B cell (primary cell): ENCODE measurements at regions not wholly inside any gene's neighbourhood (a gene's known extent, or its start where the extent isn't known, plus 50 kb on each side); places are given as distances from the start of the nearest gene placed in this dataset.

ENCODE experiments used
- ATAC-seq: fragments of 200-7000 bp; cut with Tn5 transposase; one replicate; pipeline ENCODE4 v1.10.0; 2021; ENCODE audit warnings: low read depth, mild to moderate bottlenecking, moderate number of reproducible peaks, moderate library complexity
- CTCF ChIA-PET: fragments of 350-600 bp; sonication (Branson Sonifier 250); formaldehyde crosslinking; loops from one replicate; lab custom pipeline; 2021; ENCODE audit warnings: antibody characterized with exemption, inconsistent platforms; lab: Charles Lee
- POLR2A ChIA-PET: fragments of 350-600 bp; sonication (Branson Sonifier 250); formaldehyde crosslinking; loops from one replicate; lab custom pipeline; 2021; ENCODE audit warnings: antibody characterized with exemption; lab: Charles Lee
- DNase-seq: peaks from one replicate; pipeline ENCODE4 v3.0.0; 2013
- H2AFZ ChIP-seq: 2 replicates; pipeline ENCODE4 v1.6.1; 2012; ENCODE audit warnings: mild to moderate bottlenecking, low read depth, low read length; ENCODE audit not compliant: insufficient read depth, poor library complexity, severe bottlenecking
- H3K27ac ChIP-seq, 2 donors: 1 replicate in 1 of 2; 2 replicates in 1 of 2; pipeline ENCODE4 v1.5.1; 2012 to 2013; ENCODE audit warnings: low read length in 2 of 2, mild to moderate bottlenecking in 2 of 2, moderate library complexity in 1 of 2
- H3K27me3 ChIP-seq, 4 experiments: fragments of 200-600 bp in 1 of 4; sonication (generic) in 1 of 4; replicated peaks in 1 of 4; 1 replicate in 2 of 4; 2 replicates in 2 of 4; pipeline versions ENCODE4 v1.6.1 to v1.7.0; 2013 to 2016; ENCODE audit warnings: low read length in 3 of 4, mild to moderate bottlenecking in 2 of 4, mixed read lengths in 1 of 4, moderate library complexity in 1 of 4; ENCODE audit not compliant: insufficient read depth in 4 of 4, control insufficient read depth in 3 of 4; ENCODE audit errors: control extremely low read depth in 1 of 4
- H3K36me3 ChIP-seq, 2 experiments: replicated peaks in 1 of 2; 1 replicate in 1 of 2; 2 replicates in 1 of 2; pipeline versions ENCODE4 v1.6.1 to v1.7.1; 2013; ENCODE audit warnings: low read length in 1 of 2; ENCODE audit not compliant: insufficient read depth in 2 of 2, control insufficient read depth in 1 of 2; ENCODE audit errors: control extremely low read depth in 1 of 2, extremely low read depth in 1 of 2
- H3K4me1 ChIP-seq, 2 donors: fragments of 200-600 bp in 1 of 2; sonication (generic) in 1 of 2; 1 replicate in 1 of 2; 2 replicates in 1 of 2; pipeline versions ENCODE4 v1.5.1 to v1.6.1; 2013 to 2017; ENCODE audit warnings: low read length in 2 of 2; ENCODE audit not compliant: control insufficient read depth in 2 of 2, insufficient read depth in 2 of 2
- H3K4me2 ChIP-seq: replicated peaks from 2 replicates; pipeline ENCODE3; 2012; ENCODE audit warnings: mild to moderate bottlenecking, low read depth, low read length; ENCODE audit not compliant: poor library complexity, severe bottlenecking
- H3K4me3 ChIP-seq, 5 experiments: fragments of 200-600 bp in 1 of 5; sonication (generic) in 1 of 5; 1 replicate in 3 of 5; 2 replicates in 2 of 5; pipeline versions ENCODE4 v1.5.1 to v1.7.0; 2011 to 2016; ENCODE audit warnings: low read length in 4 of 5, mild to moderate bottlenecking in 4 of 5, low read depth in 2 of 5, control low read depth in 1 of 5, moderate library complexity in 1 of 5; ENCODE audit not compliant: insufficient read depth in 1 of 5; ENCODE audit errors: control extremely low read depth in 1 of 5, extremely low read depth in 1 of 5
- H3K79me2 ChIP-seq: fragments of 200-600 bp; sonication (generic); one replicate; pipeline ENCODE4 v1.6.0; 2016; ENCODE audit warnings: low read length; ENCODE audit not compliant: control insufficient read depth, insufficient read depth
- H3K9ac ChIP-seq: fragments of 200-600 bp; sonication (generic); 2 replicates; pipeline ENCODE4 v1.6.1; 2017; ENCODE audit warnings: mild to moderate bottlenecking, low read length, moderate library complexity
- H3K9me3 ChIP-seq, 3 donors: one replicate each; pipeline versions ENCODE4 v1.6.1 to v1.7.1; 2013; ENCODE audit warnings: low read length in 2 of 3; ENCODE audit not compliant: control insufficient read depth in 2 of 3, insufficient read depth in 1 of 3; ENCODE audit errors: control extremely low read depth in 1 of 3
- H4K20me1 ChIP-seq: 2 replicates; pipeline ENCODE4 v1.6.0; 2012; ENCODE audit warnings: mild to moderate bottlenecking, low read length; ENCODE audit not compliant: insufficient read depth, control insufficient read depth, poor library complexity, severe bottlenecking
- H3K27ac Mint-ChIP-seq: one replicate; pipeline ENCODE4 v1.8.0; 2021; ENCODE audit warnings: mixed read lengths
- H3K27me3 Mint-ChIP-seq: one replicate; pipeline ENCODE4 v1.8.0; 2021; ENCODE audit warnings: mixed read lengths
- H3K4me1 Mint-ChIP-seq: one replicate; pipeline ENCODE4 v1.8.0; 2021; ENCODE audit warnings: mixed read lengths
- H3K4me3 Mint-ChIP-seq: one replicate; pipeline ENCODE4 v1.8.0; 2021; ENCODE audit warnings: mixed read lengths
- H3K9me3 Mint-ChIP-seq: one replicate; pipeline ENCODE4 v1.8.0; 2022; ENCODE audit warnings: mixed read lengths; ENCODE audit not compliant: insufficient read depth
- EZH2 ChIP-seq: IDR thresholded peaks from 2 replicates; pipeline ENCODE4 v1.6.1; 2012; ENCODE audit warnings: borderline replicate concordance, low read depth, mild to moderate bottlenecking, moderate library complexity, low read length; ENCODE audit not compliant: insufficient read depth, poor library complexity, severe bottlenecking
- WGBS: methylation state at CpG from one replicate; pipeline ENCODE4 v1.1.5; 2013; ENCODE audit warnings: missing lambda C conversion rate; ENCODE audit not compliant: insufficient coverage; 5-methylcytosine and 5-hydroxymethylcytosine counted together
- intact Hi-C: fragments of 100-400 bp; cut with micrococcal nuclease; formaldehyde crosslinking; loops from one replicate; pipeline ENCODE4 v1.10.0; 2022
- TF ChIP-seq, protein P1 (sequence below): fragments of 200-600 bp; IDR thresholded peaks from one replicate; pipeline ENCODE4 v1.8.0; 2022; ENCODE audit warnings: antibody characterized with exemption, mild to moderate bottlenecking

- H3K4me1 ChIP-seq = no peaks in the 10 kb centered on the region
- DNase-seq (no peak), ATAC-seq (no peak)
- no peak overlapping the region for H2AFZ ChIP-seq
- intact Hi-C loops = no loop called here
- H3K4me1 Mint-ChIP-seq = no peaks in the 10 kb centered on the region
- no peak overlapping the region for H3K4me3 Mint-ChIP-seq
- ChIA-PET POLR2A (no interaction called here), CTCF (no interaction called here)
- H3K79me2 ChIP-seq = no peaks in the 10 kb centered on the region
- H3K36me3 ChIP-seq = no peaks in the 10 kb centered on the region
- TF ChIP-seq, protein P1, sequence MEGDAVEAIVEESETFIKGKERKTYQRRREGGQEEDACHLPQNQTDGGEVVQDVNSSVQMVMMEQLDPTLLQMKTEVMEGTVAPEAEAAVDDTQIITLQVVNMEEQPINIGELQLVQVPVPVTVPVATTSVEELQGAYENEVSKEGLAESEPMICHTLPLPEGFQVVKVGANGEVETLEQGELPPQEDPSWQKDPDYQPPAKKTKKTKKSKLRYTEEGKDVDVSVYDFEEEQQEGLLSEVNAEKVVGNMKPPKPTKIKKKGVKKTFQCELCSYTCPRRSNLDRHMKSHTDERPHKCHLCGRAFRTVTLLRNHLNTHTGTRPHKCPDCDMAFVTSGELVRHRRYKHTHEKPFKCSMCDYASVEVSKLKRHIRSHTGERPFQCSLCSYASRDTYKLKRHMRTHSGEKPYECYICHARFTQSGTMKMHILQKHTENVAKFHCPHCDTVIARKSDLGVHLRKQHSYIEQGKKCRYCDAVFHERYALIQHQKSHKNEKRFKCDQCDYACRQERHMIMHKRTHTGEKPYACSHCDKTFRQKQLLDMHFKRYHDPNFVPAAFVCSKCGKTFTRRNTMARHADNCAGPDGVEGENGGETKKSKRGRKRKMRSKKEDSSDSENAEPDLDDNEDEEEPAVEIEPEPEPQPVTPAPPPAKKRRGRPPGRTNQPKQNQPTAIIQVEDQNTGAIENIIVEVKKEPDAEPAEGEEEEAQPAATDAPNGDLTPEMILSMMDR = no peak
- TF ChIP-seq EZH2 = no peak
- H3K4me2 ChIP-seq = no peak overlapping the region
- H3K27ac Mint-ChIP-seq = no peak overlapping the region
- H4K20me1 ChIP-seq = no peaks in the 10 kb centered on the region
- no peak overlapping the region for H3K4me3 ChIP-seq
- no peak overlapping the region for H3K27ac ChIP-seq
- H3K9ac ChIP-seq = no peak overlapping the region
- peaks cover 0 to 9% (median 0%) of the 10 kb centered on the region in 3 donors for H3K9me3 ChIP-seq
- 97% methylated on average over 4 of the region's 4 CpGs for WGBS
- H3K9me3 Mint-ChIP-seq = no peaks in the 10 kb centered on the region
- no peaks in the 10 kb centered on the region for H3K27me3 ChIP-seq
- no peaks in the 10 kb centered on the region for H3K27me3 Mint-ChIP-seq
These were observed 70.1 kb upstream of the RORA start for GRCh38 chr15:61299075-61299763.

DNA sequence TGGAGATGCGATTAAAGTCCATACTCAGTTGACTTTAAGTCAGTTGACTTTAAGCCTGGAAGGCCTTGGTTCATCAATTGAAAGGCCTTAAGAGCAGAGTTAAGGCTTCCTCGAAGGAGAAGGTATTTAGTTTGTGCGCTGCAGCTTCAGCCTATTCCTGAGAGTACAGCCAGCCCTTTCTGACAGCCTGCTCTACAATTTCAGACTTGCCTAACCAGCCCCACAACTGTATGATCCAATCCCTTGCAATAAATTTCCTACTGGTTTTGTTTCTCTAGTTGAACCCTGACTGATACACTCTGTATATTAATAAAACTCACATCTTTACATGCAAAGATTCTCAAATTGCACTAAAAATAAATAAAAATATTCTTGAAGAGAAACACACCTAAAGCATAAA lies 66.1 kb upstream of the RORA start:
- Mint-ChIP-seq H3K9me3 (no peaks in the 10 kb centered on the region), H3K4me1 (no peaks in the 10 kb centered on the region), H3K27ac (no peak overlapping the region), H3K27me3 (no peaks in the 10 kb centered on the region), H3K4me3 (no peak overlapping the region)
- Histone ChIP-seq H3K79me2 (no peaks in the 10 kb centered on the region), H2AFZ (no peak overlapping the region), H3K27ac (no peak overlapping the region), H3K4me1 (no peaks in the 10 kb centered on the region), H4K20me1 (no peaks in the 10 kb centered on the region), H3K27me3 (no peaks in the 10 kb centered on the region), H3K36me3 (no peaks in the 10 kb centered on the region), H3K9me3 (no peaks in the 10 kb centered on the region), H3K9ac (no peak overlapping the region), H3K4me3 (no peak overlapping the region), H3K4me2 (no peak overlapping the region)
- ATAC-seq (no peak), DNase-seq (no peak)
- POLR2A ChIA-PET = no interaction called here
- CTCF ChIA-PET = no interaction called here
- WGBS = 73% methylated on average over 2 of the region's 3 CpGs
- intact Hi-C loops = no loop called here
- TF ChIP-seq EZH2 = no peak
- TF ChIP-seq, protein P1 = no peak
